GM13977 (cell line): ENCODE measurements at regions not wholly inside any gene's neighbourhood (a gene's known extent, or its start where the extent isn't known, plus 50 kb on each side); places are given as distances from the start of the nearest gene placed in this dataset.

Source experiments
- DNase-seq: peaks from one replicate; pipeline ENCODE4 v3.0.0; 2012; ENCODE audit warnings: low spot score
- in situ Hi-C: fragments of 300-500 bp; cut with MboI; formaldehyde crosslinking; loops from one replicate; pipeline ENCODE4 v1.12.0; 2022; ENCODE audit warnings: low sequenced_read_pairs, low pct_unique_long_range_greater_than_20kb, mixed read lengths, inconsistent platforms; ENCODE audit not compliant: unreplicated experiment
- TF ChIP-seq, protein P1 (sequence below): IDR thresholded peaks from 2 replicates; pipeline ENCODE4 v1.5.1; 2012; ENCODE audit warnings: mild to moderate bottlenecking, control low read depth; ENCODE audit not compliant: insufficient read depth; ENCODE audit errors: extremely low read depth, missing control alignments

DNA sequence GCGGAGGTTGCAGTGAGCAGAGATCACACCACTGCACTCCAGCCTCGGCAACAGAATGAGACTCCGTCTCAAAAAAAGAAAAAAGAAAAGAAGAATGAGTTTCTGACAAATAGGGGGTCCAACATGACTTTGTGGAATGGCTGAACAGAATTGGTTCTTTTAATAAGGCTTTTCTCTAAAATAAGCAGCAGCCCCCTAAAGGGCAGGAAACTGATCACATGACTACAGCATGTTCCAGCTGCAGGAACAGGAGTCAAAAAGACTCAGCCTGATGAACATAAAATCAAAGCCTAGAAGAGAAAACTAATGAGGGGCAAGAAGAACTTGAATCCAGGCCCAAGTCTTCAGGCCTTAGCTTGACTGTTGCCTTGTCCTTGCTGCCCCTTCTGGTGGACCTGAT, 89.7 kb upstream of the ARRDC4 start:
- TF ChIP-seq, protein P1, sequence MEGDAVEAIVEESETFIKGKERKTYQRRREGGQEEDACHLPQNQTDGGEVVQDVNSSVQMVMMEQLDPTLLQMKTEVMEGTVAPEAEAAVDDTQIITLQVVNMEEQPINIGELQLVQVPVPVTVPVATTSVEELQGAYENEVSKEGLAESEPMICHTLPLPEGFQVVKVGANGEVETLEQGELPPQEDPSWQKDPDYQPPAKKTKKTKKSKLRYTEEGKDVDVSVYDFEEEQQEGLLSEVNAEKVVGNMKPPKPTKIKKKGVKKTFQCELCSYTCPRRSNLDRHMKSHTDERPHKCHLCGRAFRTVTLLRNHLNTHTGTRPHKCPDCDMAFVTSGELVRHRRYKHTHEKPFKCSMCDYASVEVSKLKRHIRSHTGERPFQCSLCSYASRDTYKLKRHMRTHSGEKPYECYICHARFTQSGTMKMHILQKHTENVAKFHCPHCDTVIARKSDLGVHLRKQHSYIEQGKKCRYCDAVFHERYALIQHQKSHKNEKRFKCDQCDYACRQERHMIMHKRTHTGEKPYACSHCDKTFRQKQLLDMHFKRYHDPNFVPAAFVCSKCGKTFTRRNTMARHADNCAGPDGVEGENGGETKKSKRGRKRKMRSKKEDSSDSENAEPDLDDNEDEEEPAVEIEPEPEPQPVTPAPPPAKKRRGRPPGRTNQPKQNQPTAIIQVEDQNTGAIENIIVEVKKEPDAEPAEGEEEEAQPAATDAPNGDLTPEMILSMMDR, result no peak
- in situ Hi-C loops, result no loop called here
- no peak for DNase-seq

DNA sequence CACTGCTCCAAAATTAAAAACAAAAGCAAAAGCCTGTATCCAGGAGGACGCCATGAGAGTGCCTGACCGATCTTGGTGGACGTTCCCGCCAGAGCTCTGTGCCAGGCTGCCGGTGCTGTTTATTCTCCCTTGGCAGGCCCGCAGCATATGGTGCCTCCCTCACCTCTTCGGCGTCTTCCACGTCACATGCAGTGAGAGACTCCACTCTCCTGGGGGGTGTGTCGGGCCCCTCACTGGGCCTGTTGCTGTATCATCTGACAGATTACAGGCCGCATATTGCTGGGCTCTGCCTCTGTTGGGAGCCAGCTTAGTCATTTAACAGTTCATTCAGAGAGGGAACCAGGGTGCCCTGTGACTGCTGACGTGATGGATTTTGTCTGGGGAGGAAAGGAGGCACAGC, 86.4 kb upstream of the ARRDC4 start:
- TF ChIP-seq, protein P1, result no peak
- DNase-seq, result no peak
- in situ Hi-C loops, result no loop called here

DNA sequence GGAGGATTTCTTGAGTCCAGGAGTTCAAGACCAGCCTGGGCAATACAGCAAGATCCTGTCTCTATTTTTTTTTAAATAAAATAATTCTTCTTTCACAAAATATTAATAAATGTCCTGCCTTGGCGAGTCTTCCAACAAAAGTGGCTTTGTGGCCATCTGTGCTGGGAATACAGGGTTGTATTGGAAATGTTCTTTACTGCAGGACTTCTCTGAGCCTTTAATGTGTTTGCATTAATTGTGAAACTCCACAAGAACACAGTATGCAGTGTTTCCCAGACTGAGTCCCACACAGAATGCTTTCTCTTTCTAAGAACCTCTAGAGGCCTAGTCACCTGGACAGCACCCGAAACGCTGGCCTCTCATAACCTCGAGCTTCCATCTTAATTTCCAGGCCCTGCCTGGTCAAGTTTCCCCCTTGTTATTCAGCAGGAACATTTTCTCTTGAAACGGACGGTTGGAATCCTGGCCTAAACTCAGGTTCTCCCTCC, 85.4 kb upstream of the ARRDC4 start:
- in situ Hi-C loops, result no loop called here
- TF ChIP-seq, protein P1, result no peak

DNA sequence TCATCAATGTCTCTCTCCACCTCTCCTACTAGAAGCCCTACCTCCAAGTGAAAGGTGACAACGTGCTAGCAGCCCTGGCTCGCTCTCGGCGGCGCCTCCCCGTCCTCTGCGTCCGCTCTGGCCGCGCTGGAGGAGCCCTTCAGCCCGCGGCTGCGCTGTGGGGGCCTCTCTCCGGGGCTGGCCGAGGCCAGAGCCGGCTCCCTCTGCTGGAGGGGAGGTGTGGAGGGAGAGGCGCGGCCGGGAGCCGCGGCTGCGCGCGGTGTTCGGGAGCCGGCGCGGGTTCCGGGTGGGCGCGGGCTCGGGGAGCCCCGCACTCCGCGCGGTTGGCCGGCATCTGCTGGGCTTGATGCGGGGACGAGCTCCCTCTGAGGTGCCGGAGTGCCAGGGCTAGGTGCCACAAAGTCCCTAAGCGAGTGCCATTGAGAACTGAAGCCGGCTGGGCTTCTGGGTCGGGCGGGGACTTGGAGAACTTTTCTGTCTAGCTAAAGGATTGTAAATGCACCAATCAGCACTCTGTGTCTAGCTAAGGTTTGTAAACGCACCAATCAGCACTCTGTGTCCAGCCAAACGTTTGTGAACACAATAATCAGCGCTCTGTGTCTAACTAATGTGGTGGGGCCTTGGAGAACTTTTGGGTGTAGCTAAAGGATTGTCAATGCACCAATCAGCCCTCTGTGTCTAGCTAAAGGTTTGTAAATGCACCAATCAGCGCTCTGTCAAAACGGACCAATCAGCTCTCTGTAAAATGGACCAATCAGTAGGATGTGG, 84.8 kb upstream of the ARRDC4 start:
- TF ChIP-seq, protein P1, result no peak
- in situ Hi-C loops, result no loop called here
- DNase-seq, result no peak

More for the DNA sequence above, 85.4 kb upstream of the ARRDC4 start:
- no peak for DNase-seq

DNA sequence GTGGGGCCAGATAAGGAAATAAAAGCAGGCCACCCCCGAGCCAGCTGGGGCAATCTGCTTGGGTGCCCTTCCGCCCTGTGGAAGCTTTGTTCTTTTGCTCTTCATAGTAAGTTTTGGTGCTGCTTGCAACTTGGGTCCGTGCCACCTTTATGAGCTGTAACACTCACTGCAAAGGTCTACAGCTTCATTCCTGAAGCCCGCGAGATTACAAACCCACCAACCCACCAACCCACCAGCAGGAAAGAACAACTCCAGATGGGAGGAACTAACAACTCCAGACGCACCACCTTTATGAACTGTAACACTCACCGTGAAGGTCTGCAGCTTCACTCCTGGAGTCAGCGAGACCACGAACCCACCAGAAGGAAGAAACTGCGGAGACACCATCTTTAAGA, 84.2 kb upstream of the ARRDC4 start:
- DNase-seq, result no peak
- TF ChIP-seq, protein P1, result no peak
- in situ Hi-C loops, result no loop called here

DNA sequence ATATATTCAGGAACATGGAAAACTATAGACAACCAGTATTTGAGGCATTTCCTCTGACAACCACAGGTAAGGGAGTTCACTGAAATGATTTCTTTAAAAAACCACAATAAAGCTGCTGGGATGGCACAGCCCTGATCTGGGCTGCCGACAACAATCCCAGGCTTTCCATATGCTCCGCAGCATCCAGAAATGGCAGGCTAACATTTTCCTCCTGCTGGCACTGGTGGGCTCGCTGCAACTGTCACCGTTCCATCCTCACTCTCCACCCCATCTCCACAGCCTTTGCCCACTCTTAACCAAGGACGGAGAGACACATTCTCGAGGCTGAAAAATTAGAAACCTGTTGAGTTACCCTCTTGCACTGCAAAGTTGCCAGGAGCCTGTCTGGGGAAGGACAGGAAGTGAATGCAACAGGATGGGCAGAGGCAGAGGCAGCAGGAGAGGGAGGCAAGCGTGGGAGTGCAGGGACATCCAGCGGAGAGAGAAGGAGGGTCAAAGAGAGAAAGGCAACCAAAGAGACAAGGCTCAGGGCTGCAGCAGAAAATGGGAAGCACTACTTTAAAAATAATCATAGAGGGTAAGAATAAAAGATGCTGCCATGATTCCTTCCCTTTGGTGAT, 79.0 kb upstream of the ARRDC4 start:
- in situ Hi-C loops, result no loop called here
- DNase-seq, result no peak
- TF ChIP-seq, protein P1, result no peak
